H1 (cell line): ENCODE measurements at regions not wholly inside any gene's neighbourhood (a gene's known extent, or its start where the extent isn't known, plus 50 kb on each side); places are given as distances from the start of the nearest gene placed in this dataset.

Source experiments
- CTCF ChIA-PET: fragments of 300-600 bp; sonication (Branson Sonifier 250); formaldehyde crosslinking; loops from one replicate; lab custom pipeline; 2021; ENCODE audit not compliant: partially characterized antibody; lab: Charles Lee
- POLR2A ChIA-PET: fragments of 300-600 bp; sonication (Branson Sonifier 250); formaldehyde crosslinking; loops from one replicate; lab custom pipeline; 2021; ENCODE audit warnings: inconsistent platforms; ENCODE audit not compliant: partially characterized antibody; lab: Charles Lee
- DNase-seq, 2 experiments: peaks; one replicate each; pipeline versions ENCODE4 v3.0.0 to v3.0.0-alpha.2; 2010 to 2022; ENCODE audit warnings: low spot score in 2 of 2, low read depth in 1 of 2, mixed read lengths in 1 of 2
- FAIRE-seq: peaks from 2 replicates; lab custom pipeline; 2011; peaks lifted over from hg19 to GRCh38; lab: Jason Lieb, UNC
- H2AFZ ChIP-seq: 2 replicates; pipeline ENCODE4 v1.8.1; 2012; ENCODE audit warnings: low read length, inconsistent platforms
- H2AK5ac ChIP-seq: 2 replicates; pipeline ENCODE4 v1.6.1; 2013; ENCODE audit warnings: low read depth, low read length
- H2BK120ac ChIP-seq: replicated peaks from 2 replicates; pipeline ENCODE3; 2013; ENCODE audit warnings: low read depth, low read length, inconsistent platforms
- H2BK12ac ChIP-seq: 2 replicates; pipeline ENCODE4 v1.6.1; 2013; ENCODE audit warnings: low read depth, low read length
- H2BK15ac ChIP-seq: 2 replicates; pipeline ENCODE4 v1.6.1; 2013; ENCODE audit warnings: low read length
- H2BK20ac ChIP-seq: 2 replicates; pipeline ENCODE4 v1.6.1; 2013; ENCODE audit warnings: low read length
- H2BK5ac ChIP-seq: 2 replicates; pipeline ENCODE4 v1.6.1; 2013; ENCODE audit warnings: low read depth, low read length
- H3K14ac ChIP-seq: 2 replicates; pipeline ENCODE4 v1.6.1; 2013; ENCODE audit warnings: inconsistent platforms; ENCODE audit not compliant: insufficient read length
- H3K18ac ChIP-seq: 2 replicates; pipeline ENCODE4 v1.6.1; 2013; ENCODE audit warnings: low read length; ENCODE audit errors: extremely low read depth
- H3K23ac ChIP-seq: 2 replicates; pipeline ENCODE4 v1.6.1; 2013; ENCODE audit warnings: inconsistent platforms; ENCODE audit not compliant: insufficient read length
- H3K23me2 ChIP-seq: 2 replicates; pipeline ENCODE4 v1.6.1; 2013; ENCODE audit warnings: low read depth, low read length
- H3K27ac ChIP-seq: 2 replicates; pipeline ENCODE4 v1.6.1; 2011; ENCODE audit warnings: low read depth, low read length, inconsistent platforms
- H3K27me3 ChIP-seq, 4 experiments: replicated peaks in 1 of 4; 1 replicate in 1 of 4; 2 replicates in 3 of 4; pipeline versions ENCODE4 v1.6.1 to v1.8.1; 2011 to 2013; ENCODE audit warnings: low read length in 3 of 4, mild to moderate bottlenecking in 3 of 4, inconsistent platforms in 2 of 4, mixed read lengths in 2 of 4, moderate library complexity in 1 of 4; ENCODE audit not compliant: control insufficient read depth in 3 of 4, insufficient read depth in 3 of 4; ENCODE audit errors: extremely low read depth in 1 of 4
- H3K36me3 ChIP-seq, 4 experiments: 2 replicates each; pipeline versions ENCODE4 v1.6.1 to v1.8.1; 2011 to 2013; ENCODE audit warnings: mild to moderate bottlenecking in 4 of 4, low read length in 3 of 4, moderate library complexity in 2 of 4, control low read depth in 1 of 4, inconsistent platforms in 1 of 4; ENCODE audit not compliant: insufficient read depth in 4 of 4, control insufficient read depth in 2 of 4
- H3K4ac ChIP-seq: replicated peaks from 2 replicates; pipeline ENCODE3; 2013; ENCODE audit warnings: low read length, low read depth, mixed read lengths, inconsistent platforms; ENCODE audit not compliant: insufficient read length
- H3K4me1 ChIP-seq, 4 experiments: replicated peaks in 1 of 4; 1 replicate in 1 of 4; 2 replicates in 3 of 4; pipeline versions ENCODE4 v1.6.1 to v1.8.1; 2011 to 2013; ENCODE audit warnings: low read length in 3 of 4, inconsistent platforms in 2 of 4, mixed read lengths in 1 of 4; ENCODE audit not compliant: insufficient read depth in 4 of 4, control insufficient read depth in 3 of 4
- H3K4me2 ChIP-seq, 2 experiments: 2 replicates each; pipeline versions ENCODE4 v1.6.1 to v1.8.1; 2011 to 2013; ENCODE audit warnings: low read depth in 2 of 2, low read length in 2 of 2, control low read depth in 1 of 2, inconsistent platforms in 1 of 2, mild to moderate bottlenecking in 1 of 2; ENCODE audit not compliant: insufficient read depth in 1 of 2
- H3K4me3 ChIP-seq, 4 experiments: fragments of 200-600, 300-600 bp in 1 of 4; sonication (generic), shearing (Covaris generic), sonication (Bioruptor Twin) in 1 of 4; 2 replicates each; pipeline versions ENCODE4 v1.5.1 to v1.8.1; 2011 to 2016; ENCODE audit warnings: low read length in 4 of 4, low read depth in 3 of 4, control low read depth in 2 of 4, inconsistent platforms in 2 of 4, mild to moderate bottlenecking in 2 of 4, mixed read lengths in 1 of 4, moderate library complexity in 1 of 4; ENCODE audit not compliant: insufficient read depth in 2 of 4; ENCODE audit errors: extremely low read depth in 1 of 4
- H3K56ac ChIP-seq: replicated peaks from 2 replicates; pipeline ENCODE3; 2013; ENCODE audit warnings: low read depth, mild to moderate bottlenecking, mixed read lengths, low read length, inconsistent platforms; ENCODE audit not compliant: insufficient read length
- H3K79me1 ChIP-seq: 2 replicates; pipeline ENCODE4 v1.6.1; 2013; ENCODE audit warnings: low read depth, low read length, control low read depth
- H3K79me2 ChIP-seq, 2 experiments: 2 replicates each; pipeline versions ENCODE4 v1.6.1 to v1.8.1; 2012 to 2013; ENCODE audit warnings: low read length in 2 of 2, mild to moderate bottlenecking in 2 of 2, inconsistent platforms in 1 of 2; ENCODE audit not compliant: insufficient read depth in 2 of 2, control insufficient read depth in 1 of 2
- H3K9ac ChIP-seq, 4 experiments: replicated peaks in 1 of 4; 1 replicate in 1 of 4; 2 replicates in 3 of 4; pipeline versions ENCODE4 v1.6.1 to v1.8.1; 2011 to 2013; ENCODE audit warnings: low read depth in 3 of 4, low read length in 3 of 4, control low read depth in 2 of 4, mild to moderate bottlenecking in 2 of 4, moderate library complexity in 2 of 4, inconsistent platforms in 1 of 4; ENCODE audit errors: extremely low read depth in 1 of 4
- H3K9me3 ChIP-seq, 2 experiments: 2 replicates each; pipeline versions ENCODE4 v1.6.1 to v1.8.1; 2012 to 2013; ENCODE audit warnings: mild to moderate bottlenecking in 2 of 2, moderate library complexity in 2 of 2, control low read depth in 1 of 2, inconsistent platforms in 1 of 2, low read depth in 1 of 2, low read length in 1 of 2, mixed read lengths in 1 of 2; ENCODE audit not compliant: insufficient read depth in 2 of 2
- H4K20me1 ChIP-seq, 2 experiments: replicated peaks in 1 of 2; 2 replicates each; pipeline versions ENCODE3 to v1.8.1; 2011 to 2013; ENCODE audit warnings: inconsistent platforms in 2 of 2, low read length in 2 of 2, mild to moderate bottlenecking in 1 of 2; ENCODE audit not compliant: insufficient read depth in 2 of 2, control insufficient read depth in 1 of 2
- H4K5ac ChIP-seq: 2 replicates; pipeline ENCODE4 v1.6.1; 2013; ENCODE audit warnings: low read length, low read depth, mixed read lengths, inconsistent platforms; ENCODE audit not compliant: insufficient read length
- H4K8ac ChIP-seq: 2 replicates; pipeline ENCODE4 v1.8.0; 2013; ENCODE audit warnings: mild to moderate bottlenecking, moderate library complexity, low read length, inconsistent platforms; ENCODE audit not compliant: insufficient read depth; ENCODE audit errors: extremely low read depth
- H4K91ac ChIP-seq: replicated peaks from 2 replicates; pipeline ENCODE3; 2013; ENCODE audit warnings: low read length, mixed read lengths, inconsistent platforms; ENCODE audit not compliant: insufficient read length
- BACH1 ChIP-seq: IDR thresholded peaks from 2 replicates; pipeline ENCODE4 v1.6.1; 2012; ENCODE audit warnings: low read length, improper control_type of control experiment
- BCL11A ChIP-seq, 2 experiments: IDR thresholded peaks; one replicate each; pipeline ENCODE4 v1.6.1; 2011; ENCODE audit warnings: low read depth in 2 of 2, low read length in 2 of 2, mild to moderate bottlenecking in 2 of 2
- CTBP2 ChIP-seq: IDR thresholded peaks from 2 replicates; pipeline ENCODE4 v1.7.0; 2011; ENCODE audit warnings: borderline replicate concordance, mild to moderate bottlenecking, moderate library complexity, mixed read lengths, low read length; ENCODE audit not compliant: insufficient read depth, insufficient read length
- EGR1 ChIP-seq: IDR thresholded peaks from 2 replicates; pipeline ENCODE4 v1.6.1; 2011; ENCODE audit warnings: low read depth, low read length, borderline replicate concordance
- EP300 ChIP-seq, 2 experiments: IDR thresholded peaks; 1 replicate in 1 of 2; 2 replicates in 1 of 2; pipeline ENCODE4 v1.6.1; 2011 to 2012; ENCODE audit warnings: low read depth in 2 of 2, low read length in 2 of 2, mild to moderate bottlenecking in 2 of 2, borderline replicate concordance in 1 of 2, inconsistent platforms in 1 of 2, moderate library complexity in 1 of 2
- HDAC2 ChIP-seq, 2 experiments: fragments of 300-600 bp in 1 of 2; sonication (generic) in 1 of 2; IDR thresholded peaks; 2 replicates each; pipeline ENCODE4 v1.6.1; 2011 to 2012; ENCODE audit warnings: low read depth in 2 of 2, low read length in 2 of 2, mild to moderate bottlenecking in 2 of 2, moderate library complexity in 2 of 2, borderline replicate concordance in 1 of 2, inconsistent platforms in 1 of 2
- MAX ChIP-seq: IDR thresholded peaks from 2 replicates; pipeline ENCODE4 v1.6.1; 2012; ENCODE audit warnings: inconsistent platforms
- RAD21 ChIP-seq, 2 experiments: IDR thresholded peaks in 1 of 2; conservative IDR thresholded peaks in 1 of 2; 2 replicates each; pipeline ENCODE4 v1.6.1; 2011; ENCODE audit warnings: low read depth in 2 of 2, low read length in 2 of 2, improper control_type of control experiment in 1 of 2, inconsistent platforms in 1 of 2, mild to moderate bottlenecking in 1 of 2, moderate library complexity in 1 of 2
- SP1 ChIP-seq: IDR thresholded peaks from 2 replicates; pipeline ENCODE4 v1.6.1; 2011; ENCODE audit warnings: low read depth, low read length
- SP4 ChIP-seq: IDR thresholded peaks from 2 replicates; pipeline ENCODE4 v1.6.1; 2012; ENCODE audit warnings: low read length, inconsistent platforms
- TBP ChIP-seq: IDR thresholded peaks from 2 replicates; pipeline ENCODE4 v1.6.1; 2011; ENCODE audit warnings: low read depth, low read length, improper control_type of control experiment
- WGBS, 2 experiments: shearing (Covaris generic) in 1 of 2; methylation state at CpG; one replicate each; pipeline versions ENCODE4 v1.1.6 to v1.1.7; 2013 to 2015; ENCODE audit warnings: low lambda C conversion rate in 2 of 2, mixed read lengths in 2 of 2, inconsistent platforms in 1 of 2, low coverage in 1 of 2, missing lambda C conversion rate in 1 of 2; ENCODE audit not compliant: insufficient replicate concordance in 2 of 2, insufficient coverage in 1 of 2, insufficient read length in 1 of 2; ENCODE audit errors: extremely low coverage in 1 of 2, missing lambda C conversion rate in 1 of 2; 5-methylcytosine and 5-hydroxymethylcytosine counted together

DNA sequence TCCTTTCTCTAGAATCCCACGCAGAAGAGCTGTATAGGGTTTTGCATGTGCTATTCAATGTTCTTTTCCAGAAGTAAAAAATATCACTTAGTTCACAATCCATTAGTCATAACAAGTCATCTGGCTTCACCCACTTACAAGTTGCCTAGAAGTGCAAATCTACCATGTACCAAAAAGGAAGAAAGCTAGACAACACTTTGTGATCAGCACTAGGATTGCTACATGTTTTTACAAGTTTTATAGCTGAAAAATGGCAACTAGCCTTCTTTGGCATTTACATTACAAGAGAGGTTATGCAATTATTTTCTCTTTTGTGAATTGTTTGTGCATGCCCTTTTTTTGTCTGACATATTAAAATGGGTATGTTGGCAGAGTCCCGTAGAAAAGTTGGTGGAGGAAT, 85.6 kb upstream of the PTPRK start:
- Histone ChIP-seq H4K8ac (no peak overlapping the region), H3K79me1 (no peaks in the 10 kb centered on the region), H2BK15ac (no peak overlapping the region), H3K4me1 (no peaks in the 10 kb centered on the region), H2BK5ac (no peak overlapping the region), H3K4me3 (no peak overlapping the region), H2BK12ac (no peak overlapping the region), H3K9me3 (no peaks in the 10 kb centered on the region), H3K27ac (no peak overlapping the region), H3K23me2 (no peaks in the 10 kb centered on the region), H3K27me3 (no peaks in the 10 kb centered on the region), H2BK20ac (no peak overlapping the region), H3K14ac (no peak overlapping the region), H4K5ac (no peak overlapping the region), H4K20me1 (no peaks in the 10 kb centered on the region), H3K18ac (no peak overlapping the region), H3K9ac (no peak overlapping the region), H2AK5ac (no peak overlapping the region), H3K4ac (no peak overlapping the region), H3K79me2 (no peaks in the 10 kb centered on the region), H2BK120ac (no peak overlapping the region), H2AFZ (no peak overlapping the region), H3K4me2 (no peak overlapping the region), H3K23ac (no peak overlapping the region), H3K56ac (no peak overlapping the region), H4K91ac (no peak overlapping the region), H3K36me3 (no peaks in the 10 kb centered on the region)
- POLR2A ChIA-PET, result no interaction called here
- TF ChIP-seq EGR1 (no peak), CTBP2 (no peak), RAD21 (IDR thresholded peaks at IDR 0.05 in 1 of 2, conservative IDR thresholded peaks at IDR 0.05 in 1 of 2; ENCODE audit: low read depth in 2 of 2, low read length in 2 of 2) (no peak), BACH1 (no peak), SP1 (no peak), TBP (no peak), SP4 (no peak), BCL11A (IDR thresholded peaks at IDR 0.05; ENCODE audit: low read depth in 2 of 2, low read length in 2 of 2) (no peak), HDAC2 (IDR thresholded peaks at IDR 0.05; ENCODE audit: borderline replicate concordance in 1 of 2, low read depth in 2 of 2, low read length in 2 of 2) (no peak), EP300 (IDR thresholded peaks at IDR 0.05; ENCODE audit: borderline replicate concordance in 1 of 2, low read depth in 2 of 2, low read length in 2 of 2) (no peak), MAX (no peak)
- CTCF ChIA-PET, result no interaction called here
- DNase-seq (no peak), FAIRE-seq (no peak)
- WGBS, 2 experiments, result 90% methylated on average over 2 of the region's 2 CpGs; no CpG with 5 or more reads in 1 of the 2 experiments
